GM12891 (cell line): ENCODE measurements at regions not wholly inside any gene's neighbourhood (a gene's known extent, or its start where the extent isn't known, plus 50 kb on each side); places are given as distances from the start of the nearest gene placed in this dataset.

ENCODE experiments used
- PAX5 ChIP-seq: IDR thresholded peaks from 2 replicates; pipeline ENCODE4 v1.6.1; 2011; ENCODE audit warnings: low read length, moderate library complexity, mild to moderate bottlenecking; ENCODE audit not compliant: insufficient read depth, severe bottlenecking
- POLR2A ChIP-seq: IDR thresholded peaks from 2 replicates; pipeline ENCODE4 v1.6.1; 2011; ENCODE audit warnings: low read depth, low read length, control low read depth
- POLR2AphosphoS5 ChIP-seq: IDR thresholded peaks from 2 replicates; pipeline ENCODE4 v1.6.1; 2011; ENCODE audit warnings: low read depth, low read length, control low read depth
- SPI1 ChIP-seq: IDR thresholded peaks from 2 replicates; pipeline ENCODE4 v1.6.1; 2011; ENCODE audit warnings: low read depth, low read length, control low read depth
- TAF1 ChIP-seq: IDR thresholded peaks from 2 replicates; pipeline ENCODE4 v1.6.1; 2011; ENCODE audit warnings: low read depth, low read length, control low read depth

DNA sequence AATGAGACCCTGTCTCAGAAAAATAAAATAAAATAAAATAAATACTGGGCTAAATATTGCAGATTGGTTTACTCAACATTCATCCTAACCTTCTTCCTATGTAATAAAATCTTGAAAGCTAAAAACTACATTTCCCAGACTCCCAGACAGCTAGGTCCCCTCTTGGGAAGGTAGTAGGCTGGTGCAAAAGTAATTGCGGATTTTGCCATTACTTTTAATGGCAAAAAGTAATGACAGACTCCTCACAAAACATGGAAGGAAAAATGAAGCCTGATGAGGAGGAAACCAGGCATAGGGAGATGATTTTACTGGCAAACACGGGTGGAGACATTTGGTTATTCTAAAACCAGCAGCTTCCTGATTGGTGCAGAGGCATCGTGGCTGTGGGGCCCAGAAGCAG is 70.6 kb upstream of the E2F3 start:
- TF ChIP-seq TAF1 (no peak), POLR2A (no peak), PAX5 (no peak), POLR2AphosphoS5 (no peak), SPI1 (no peak)
